ENCODE measurements at regions not wholly inside any gene's neighbourhood (a gene's known extent, or its start where the extent isn't known, plus 50 kb on each side); places are given as distances from the start of the nearest gene placed in this dataset.

DNA sequence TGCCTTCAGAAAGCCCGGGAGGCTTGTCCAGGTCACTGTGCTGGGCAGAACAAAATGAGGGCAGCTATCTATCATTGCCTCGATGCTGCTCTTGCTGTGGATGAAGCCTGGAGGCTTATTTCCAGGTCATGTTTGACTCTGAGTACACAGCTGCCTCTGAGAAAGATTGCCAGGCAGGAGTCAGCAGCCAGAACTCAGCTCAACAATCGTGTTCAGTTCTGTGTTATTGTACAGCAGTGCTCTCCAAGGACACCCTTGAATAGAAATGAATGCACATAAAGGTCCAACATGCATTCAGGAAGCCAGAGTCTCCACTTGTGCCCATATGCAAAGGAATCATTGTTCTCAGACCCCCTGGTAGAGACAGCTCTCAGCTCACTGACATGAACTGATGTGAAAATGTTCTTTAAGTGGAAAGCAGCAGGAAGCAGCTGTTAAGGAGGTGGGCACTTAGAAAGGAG lies 61.7 kb upstream of the ZFR start:
- TF ChIP-seq, protein P1, sequence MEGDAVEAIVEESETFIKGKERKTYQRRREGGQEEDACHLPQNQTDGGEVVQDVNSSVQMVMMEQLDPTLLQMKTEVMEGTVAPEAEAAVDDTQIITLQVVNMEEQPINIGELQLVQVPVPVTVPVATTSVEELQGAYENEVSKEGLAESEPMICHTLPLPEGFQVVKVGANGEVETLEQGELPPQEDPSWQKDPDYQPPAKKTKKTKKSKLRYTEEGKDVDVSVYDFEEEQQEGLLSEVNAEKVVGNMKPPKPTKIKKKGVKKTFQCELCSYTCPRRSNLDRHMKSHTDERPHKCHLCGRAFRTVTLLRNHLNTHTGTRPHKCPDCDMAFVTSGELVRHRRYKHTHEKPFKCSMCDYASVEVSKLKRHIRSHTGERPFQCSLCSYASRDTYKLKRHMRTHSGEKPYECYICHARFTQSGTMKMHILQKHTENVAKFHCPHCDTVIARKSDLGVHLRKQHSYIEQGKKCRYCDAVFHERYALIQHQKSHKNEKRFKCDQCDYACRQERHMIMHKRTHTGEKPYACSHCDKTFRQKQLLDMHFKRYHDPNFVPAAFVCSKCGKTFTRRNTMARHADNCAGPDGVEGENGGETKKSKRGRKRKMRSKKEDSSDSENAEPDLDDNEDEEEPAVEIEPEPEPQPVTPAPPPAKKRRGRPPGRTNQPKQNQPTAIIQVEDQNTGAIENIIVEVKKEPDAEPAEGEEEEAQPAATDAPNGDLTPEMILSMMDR (IDR thresholded peaks at IDR 0.05; ENCODE audit: unreplicated experiment in 3 of 3) = no peak
- Mint-ChIP-seq H3K27ac (peak overlapping the region; percentile 94 to 96 (median 95)), H3K4me1 (peaks cover 63% of the 10 kb centered on the region), H3K36me3 (ENCODE audit: low read depth) (no peaks in the 10 kb centered on the region), H3K27me3 (ENCODE audit: low read depth) (no peaks in the 10 kb centered on the region), H3K4me3 (peak overlapping the region; percentile 48 to 77 (median 64)), H3K9me3 (peaks cover 2% of the 10 kb centered on the region)

DNA sequence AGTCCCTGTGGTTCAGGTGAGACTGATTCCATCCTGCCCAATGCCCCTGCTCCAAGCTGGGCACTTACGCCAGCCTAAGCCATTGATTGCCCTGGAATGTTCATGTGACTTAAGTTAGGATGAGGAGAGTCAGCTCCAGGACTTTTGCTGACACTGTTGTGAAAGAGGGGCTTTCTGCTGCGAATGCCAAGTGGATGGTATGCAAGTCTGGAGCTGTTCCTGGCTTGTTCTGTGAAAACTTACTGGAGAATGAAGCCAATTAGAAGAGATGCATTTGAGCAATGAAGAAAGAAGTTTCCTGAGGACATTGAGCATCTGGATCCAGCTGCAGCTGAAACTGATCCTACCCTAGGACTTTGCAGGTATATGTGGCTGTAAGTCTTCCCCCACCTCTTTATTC lies 61.2 kb upstream of the ZFR start:
- no peaks in the 10 kb centered on the region for H3K27me3 Mint-ChIP-seq (ENCODE audit: low read depth)

DNA sequence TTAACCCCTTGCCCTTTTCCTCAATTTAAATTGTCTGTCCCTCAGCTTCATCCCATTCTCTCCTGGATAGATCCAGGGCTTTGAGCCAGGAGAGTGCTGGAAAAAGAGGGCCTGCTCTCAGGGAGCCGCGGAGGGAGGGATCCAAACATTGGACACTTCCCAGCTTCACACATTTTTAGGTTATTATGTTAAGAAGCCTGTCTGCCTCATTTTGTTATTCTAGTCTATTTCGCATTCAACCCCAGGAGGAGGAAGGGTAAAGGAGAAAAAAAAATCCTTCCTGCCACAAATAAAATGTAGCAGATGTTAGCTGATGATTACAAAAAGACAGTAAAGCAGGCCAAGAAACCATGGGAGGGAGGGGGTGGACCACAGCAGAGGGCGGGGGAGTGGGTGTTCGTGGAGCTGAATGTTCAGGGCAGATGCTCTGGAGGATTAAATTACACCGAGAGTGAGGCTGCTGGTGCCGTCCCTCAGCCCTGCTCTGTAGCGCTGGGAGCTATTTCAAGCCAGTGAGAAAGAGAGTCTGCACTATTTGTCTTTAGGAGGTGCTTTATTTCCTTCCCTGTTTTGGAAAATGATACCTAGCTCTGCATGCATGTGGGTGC lies 60.6 kb upstream of the ZFR start:
- peak overlapping the region; percentile 94 to 96 (median 95) for H3K27ac Mint-ChIP-seq
- H3K36me3 Mint-ChIP-seq (ENCODE audit: low read depth) = no peaks in the 10 kb centered on the region
- H3K27me3 Mint-ChIP-seq (ENCODE audit: low read depth) = no peaks in the 10 kb centered on the region
- TF ChIP-seq, protein P1 (IDR thresholded peaks at IDR 0.05; ENCODE audit: unreplicated experiment in 3 of 3) = no peak
- peaks cover 2% of the 10 kb centered on the region for H3K9me3 Mint-ChIP-seq
- H3K4me1 Mint-ChIP-seq = peaks cover 67% of the 10 kb centered on the region
- H3K4me3 Mint-ChIP-seq = peak overlapping the region; percentile 57 to 77 (median 64)

More for the DNA sequence above, 61.2 kb upstream of the ZFR start:
- TF ChIP-seq, protein P1 (IDR thresholded peaks at IDR 0.05; ENCODE audit: unreplicated experiment in 3 of 3) = no peak
- H3K36me3 Mint-ChIP-seq (ENCODE audit: low read depth) = no peaks in the 10 kb centered on the region
- peak overlapping the region; percentile 48 to 77 (median 64) for H3K4me3 Mint-ChIP-seq
- peaks cover 2% of the 10 kb centered on the region for H3K9me3 Mint-ChIP-seq
- peaks cover 67% of the 10 kb centered on the region for H3K4me1 Mint-ChIP-seq
- peak overlapping the region; percentile 94 to 96 (median 95) for H3K27ac Mint-ChIP-seq

DNA sequence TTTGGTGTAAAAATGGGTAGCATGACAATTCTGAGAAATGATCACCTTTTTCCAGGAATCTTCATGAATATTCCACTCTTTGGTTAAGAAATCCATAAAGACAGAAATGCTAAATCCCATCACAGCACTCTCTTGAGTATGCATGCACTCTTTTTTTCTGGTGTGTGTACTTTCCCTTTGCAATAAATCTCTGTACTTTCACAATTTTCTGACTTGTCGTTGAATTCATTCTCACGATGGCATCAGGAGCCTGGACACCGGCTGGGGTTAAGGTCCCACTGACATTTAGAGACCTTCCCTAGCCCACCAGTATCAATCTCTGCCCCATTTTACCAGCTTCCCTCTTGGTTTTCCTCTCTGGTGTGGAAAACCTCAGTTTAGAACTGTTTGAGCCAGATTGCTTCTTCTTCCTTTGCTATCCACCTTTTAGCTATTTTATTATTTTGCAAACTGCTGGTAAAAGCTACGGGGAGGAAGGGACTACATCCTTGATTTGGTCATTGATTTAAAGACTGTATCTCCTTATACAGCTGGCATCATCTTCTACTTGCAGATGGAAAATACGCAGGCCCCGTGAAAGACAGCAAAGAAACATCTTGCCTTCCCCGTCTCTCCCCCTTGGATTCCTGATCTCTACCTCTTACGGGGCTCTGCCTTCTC lies 59.9 kb upstream of the ZFR start:
- Mint-ChIP-seq H3K9me3 (peaks cover 2% of the 10 kb centered on the region), H3K27me3 (ENCODE audit: low read depth) (no peaks in the 10 kb centered on the region)

DNA sequence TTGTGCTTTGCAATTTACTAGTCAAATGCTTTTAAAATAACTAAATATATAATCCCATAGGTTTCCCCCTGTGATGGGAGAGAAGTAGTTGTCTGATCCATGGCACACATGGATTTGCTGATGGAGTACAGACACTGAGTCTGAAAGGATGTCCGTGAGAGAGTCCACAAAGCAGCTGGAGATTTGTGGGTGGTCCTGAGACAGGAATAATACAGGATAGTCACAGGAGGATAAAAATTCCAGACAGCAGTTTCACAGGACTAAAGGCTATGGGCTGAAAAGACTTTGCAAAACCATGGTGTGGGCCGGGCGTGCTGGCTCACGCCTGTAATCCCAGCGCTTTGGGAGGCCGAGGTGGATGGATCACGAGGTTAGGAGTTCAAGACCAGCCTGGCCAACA lies 58.7 kb upstream of the ZFR start:
- no peaks in the 10 kb centered on the region for H3K27me3 Mint-ChIP-seq (ENCODE audit: low read depth)
- peaks cover 70% of the 10 kb centered on the region for H3K4me1 Mint-ChIP-seq
- H3K27ac Mint-ChIP-seq = peak overlapping the region; percentile 76 to 90 (median 81)
- TF ChIP-seq, protein P1 (IDR thresholded peaks at IDR 0.05; ENCODE audit: unreplicated experiment in 3 of 3) = no peak
- H3K4me3 Mint-ChIP-seq = peak overlapping the region in 1 of 3 experiments; percentile 5
- peaks cover 2% of the 10 kb centered on the region for H3K9me3 Mint-ChIP-seq
- H3K36me3 Mint-ChIP-seq (ENCODE audit: low read depth) = no peaks in the 10 kb centered on the region

More for the DNA sequence above, 59.9 kb upstream of the ZFR start:
- peak overlapping the region; percentile 57 to 72 (median 64) for H3K4me3 Mint-ChIP-seq
- peaks cover 72% of the 10 kb centered on the region for H3K4me1 Mint-ChIP-seq
- TF ChIP-seq, protein P1 (IDR thresholded peaks at IDR 0.05; ENCODE audit: unreplicated experiment in 3 of 3) = no peak
- no peaks in the 10 kb centered on the region for H3K36me3 Mint-ChIP-seq (ENCODE audit: low read depth)
- H3K27ac Mint-ChIP-seq = peak overlapping the region; percentile 94 to 96 (median 95)
